Endothelial cell of umbilical vein (primary cell): ENCODE measurements at regions not wholly inside any gene's neighbourhood (a gene's known extent, or its start where the extent isn't known, plus 50 kb on each side); places are given as distances from the start of the nearest gene placed in this dataset.

Source experiments
- BruUV-seq: library from RNA; stranded (reverse); fragments of 400-500 nt; replicated peaks from 2 replicates; lab custom pipeline; 2021; lab: Mats Ljungman, UMichigan
- CTCF ChIA-PET: fragments of 300-600, 350-600 bp; sonication (Branson Sonifier 250); formaldehyde crosslinking; loops from one replicate; lab custom pipeline; 2021; ENCODE audit warnings: antibody characterized with exemption, inconsistent platforms; lab: Charles Lee
- POLR2A ChIA-PET: fragments of 300-600, 350-600 bp; sonication (Branson Sonifier 250); formaldehyde crosslinking; loops from one replicate; lab custom pipeline; 2021; ENCODE audit warnings: antibody characterized with exemption, inconsistent platforms; lab: Charles Lee
- DNase-seq: peaks from one replicate; pipeline ENCODE4 v3.0.0-alpha.2; 2011; ENCODE audit warnings: low read depth, low spot score
- FAIRE-seq: peaks from 2 replicates; lab custom pipeline; 2011; peaks lifted over from hg19 to GRCh38; lab: Jason Lieb, UNC
- H2AFZ ChIP-seq: 2 replicates; pipeline ENCODE4 v1.6.0; 2012; ENCODE audit warnings: low read depth, low read length, control low read depth, inconsistent platforms
- H3K27ac ChIP-seq: 2 replicates; pipeline ENCODE4 v1.5.1; 2011; ENCODE audit warnings: low read depth, mild to moderate bottlenecking, control low read depth, low read length, moderate library complexity; ENCODE audit not compliant: insufficient read depth
- H3K27me3 ChIP-seq, 2 experiments: 2 replicates each; pipeline versions ENCODE4 v1.6.0 to v1.6.1; 2011; ENCODE audit warnings: low read length in 2 of 2, mixed read lengths in 1 of 2; ENCODE audit not compliant: control insufficient read depth in 2 of 2, insufficient read depth in 2 of 2
- H3K36me3 ChIP-seq, 2 experiments: 2 replicates in 1 of 2; 3 replicates in 1 of 2; pipeline ENCODE4 v1.5.1; 2011; ENCODE audit warnings: low read length in 2 of 2, mild to moderate bottlenecking in 1 of 2, moderate library complexity in 1 of 2; ENCODE audit not compliant: control insufficient read depth in 2 of 2, insufficient read depth in 2 of 2; ENCODE audit errors: extremely low read depth in 1 of 2
- H3K4me1 ChIP-seq: 3 replicates; pipeline ENCODE4 v1.5.1; 2011; ENCODE audit warnings: mild to moderate bottlenecking, low read length; ENCODE audit not compliant: control insufficient read depth, insufficient read depth; ENCODE audit errors: extremely low read depth
- H3K4me2 ChIP-seq: 2 replicates; pipeline ENCODE4 v1.6.1; 2011; ENCODE audit warnings: low read length, control low read depth, mixed read lengths; ENCODE audit not compliant: insufficient read depth
- H3K4me3 ChIP-seq, 3 experiments: fragments of 200-600 bp in 1 of 3; sonication (generic), shearing (Covaris generic) in 1 of 3; replicated peaks in 1 of 3; 2 replicates each; pipeline ENCODE4 v1.5.1; 2011 to 2016; ENCODE audit warnings: control low read depth in 3 of 3, low read length in 3 of 3, mild to moderate bottlenecking in 2 of 3, inconsistent platforms in 1 of 3, low read depth in 1 of 3, moderate library complexity in 1 of 3; ENCODE audit not compliant: insufficient read depth in 1 of 3
- H3K79me2 ChIP-seq: 2 replicates; pipeline ENCODE4 v1.6.0; 2012; ENCODE audit warnings: low read length, inconsistent platforms; ENCODE audit not compliant: control insufficient read depth, insufficient read depth
- H3K9ac ChIP-seq: replicated peaks from 2 replicates; pipeline ENCODE3; 2011; ENCODE audit warnings: low read length, control low read depth; ENCODE audit not compliant: insufficient read depth; ENCODE audit errors: extremely low read depth
- H3K9me1 ChIP-seq: replicated peaks from 3 replicates; pipeline ENCODE4 v1.6.0; 2011; ENCODE audit warnings: mild to moderate bottlenecking, low read length; ENCODE audit not compliant: control insufficient read depth, insufficient read depth; ENCODE audit errors: extremely low read depth
- H3K9me3 ChIP-seq: replicated peaks from 2 replicates; pipeline ENCODE4 v1.5.1; 2012; ENCODE audit warnings: low read length, inconsistent platforms; ENCODE audit not compliant: control insufficient read depth, insufficient read depth
- H4K20me1 ChIP-seq: replicated peaks from 2 replicates; pipeline ENCODE3; 2011; ENCODE audit warnings: mild to moderate bottlenecking, low read length; ENCODE audit not compliant: control insufficient read depth, insufficient read depth; ENCODE audit errors: extremely low read depth
- EZH2 ChIP-seq: IDR thresholded peaks from 2 replicates; pipeline ENCODE4 v1.6.1; 2012; ENCODE audit warnings: borderline replicate concordance, low read depth, mild to moderate bottlenecking, moderate library complexity, low read length, inconsistent platforms; ENCODE audit not compliant: severe bottlenecking
- GATA2 ChIP-seq: IDR thresholded peaks from 2 replicates; pipeline ENCODE4 v1.7.0; 2011; ENCODE audit warnings: low read depth, mild to moderate bottlenecking, moderate library complexity, mixed read lengths, low read length; ENCODE audit not compliant: insufficient read length, insufficient read depth
- JUN ChIP-seq: IDR thresholded peaks from 2 replicates; pipeline ENCODE4 v1.6.1; 2011; ENCODE audit warnings: borderline replicate concordance, low read depth; ENCODE audit not compliant: insufficient read length, insufficient read depth
- MAX ChIP-seq: IDR thresholded peaks from 2 replicates; pipeline ENCODE4 v1.6.1; 2011; ENCODE audit not compliant: insufficient read depth, insufficient read length
- MYC ChIP-seq: IDR thresholded peaks from one replicate; pipeline ENCODE4 v1.6.1; 2011; ENCODE audit warnings: mild to moderate bottlenecking, low read depth, low read length
- POLR2A ChIP-seq: IDR thresholded peaks from 2 replicates; pipeline ENCODE4 v1.6.1; 2012; ENCODE audit warnings: low read depth, mild to moderate bottlenecking, control low read depth, low read length
- POLR2AphosphoS5 ChIP-seq: IDR thresholded peaks from 2 replicates; pipeline ENCODE4 v1.6.1; 2012; ENCODE audit warnings: low read depth, mild to moderate bottlenecking, control low read depth, low read length, moderate library complexity; ENCODE audit not compliant: insufficient read depth
- dilution Hi-C: fragments of 300-500 bp; cut with MboI; formaldehyde crosslinking; loops from one replicate; pipeline ENCODE4 v1.15.0; 2019; ENCODE audit warnings: low sequenced_read_pairs; ENCODE audit not compliant: extremely low pct_ligation_motif_present
- intact Hi-C: fragments of 100-400 bp; cut with micrococcal nuclease; formaldehyde crosslinking; loops from one replicate; pipeline ENCODE4 v1.10.0; 2022

GRCh38 chr21:41573902-41574690 lies 66.1 kb upstream of the TMPRSS2 start:
- TF ChIP-seq JUN (no peak), GATA2 (no peak), POLR2AphosphoS5 (no peak), EZH2 (no peak), POLR2A (no peak), MAX (no peak)
- intact Hi-C loops: no loop called here
- Histone ChIP-seq H3K9me3 (no peaks in the 10 kb centered on the region), H2AFZ (no peak overlapping the region), H3K4me3 (no peak overlapping the region), H4K20me1 (no peaks in the 10 kb centered on the region), H3K36me3 (no peaks in the 10 kb centered on the region), H3K9me1 (no peaks in the 10 kb centered on the region), H3K4me1 (no peaks in the 10 kb centered on the region), H3K79me2 (no peaks in the 10 kb centered on the region), H3K27ac (no peak overlapping the region), H3K4me2 (no peak overlapping the region), H3K9ac (no peak overlapping the region), H3K27me3 (no peaks in the 10 kb centered on the region)
- BruUV-seq: no TSS peak
- no peak for DNase-seq
- ChIA-PET CTCF (no interaction called here), POLR2A (no interaction called here)
- no peak for FAIRE-seq
- dilution Hi-C loops: no loop called here

GRCh38 chr21:41571938-41572510 lies 64.1 kb upstream of the TMPRSS2 start:
- H3K9me1 ChIP-seq: no peaks in the 10 kb centered on the region
- no peaks in the 10 kb centered on the region for H3K79me2 ChIP-seq
- no peak overlapping the region for H3K4me3 ChIP-seq
- H3K9ac ChIP-seq: no peak overlapping the region
- no TSS peak for BruUV-seq
- CTCF ChIA-PET: no interaction called here
- POLR2A ChIA-PET: no interaction called here
- H3K27me3 ChIP-seq: no peaks in the 10 kb centered on the region
- intact Hi-C loops: no loop called here
- TF ChIP-seq POLR2AphosphoS5: no peak
- no peak for TF ChIP-seq EZH2
- no peak for TF ChIP-seq POLR2A
- no peak for TF ChIP-seq MYC
- no peak for TF ChIP-seq JUN
- no peaks in the 10 kb centered on the region for H3K4me1 ChIP-seq
- no peaks in the 10 kb centered on the region for H3K36me3 ChIP-seq
- H2AFZ ChIP-seq: no peak overlapping the region
- H4K20me1 ChIP-seq: no peaks in the 10 kb centered on the region
- H3K9me3 ChIP-seq: no peaks in the 10 kb centered on the region
- DNase-seq (no peak), FAIRE-seq (no peak)
- dilution Hi-C loops: no loop called here
- no peak overlapping the region for H3K27ac ChIP-seq
- H3K4me2 ChIP-seq: no peak overlapping the region
